ENCODE measurements at regions not wholly inside any gene's neighbourhood (a gene's known extent, or its start where the extent isn't known, plus 50 kb on each side); places are given as distances from the start of the nearest gene placed in this dataset.

DNA sequence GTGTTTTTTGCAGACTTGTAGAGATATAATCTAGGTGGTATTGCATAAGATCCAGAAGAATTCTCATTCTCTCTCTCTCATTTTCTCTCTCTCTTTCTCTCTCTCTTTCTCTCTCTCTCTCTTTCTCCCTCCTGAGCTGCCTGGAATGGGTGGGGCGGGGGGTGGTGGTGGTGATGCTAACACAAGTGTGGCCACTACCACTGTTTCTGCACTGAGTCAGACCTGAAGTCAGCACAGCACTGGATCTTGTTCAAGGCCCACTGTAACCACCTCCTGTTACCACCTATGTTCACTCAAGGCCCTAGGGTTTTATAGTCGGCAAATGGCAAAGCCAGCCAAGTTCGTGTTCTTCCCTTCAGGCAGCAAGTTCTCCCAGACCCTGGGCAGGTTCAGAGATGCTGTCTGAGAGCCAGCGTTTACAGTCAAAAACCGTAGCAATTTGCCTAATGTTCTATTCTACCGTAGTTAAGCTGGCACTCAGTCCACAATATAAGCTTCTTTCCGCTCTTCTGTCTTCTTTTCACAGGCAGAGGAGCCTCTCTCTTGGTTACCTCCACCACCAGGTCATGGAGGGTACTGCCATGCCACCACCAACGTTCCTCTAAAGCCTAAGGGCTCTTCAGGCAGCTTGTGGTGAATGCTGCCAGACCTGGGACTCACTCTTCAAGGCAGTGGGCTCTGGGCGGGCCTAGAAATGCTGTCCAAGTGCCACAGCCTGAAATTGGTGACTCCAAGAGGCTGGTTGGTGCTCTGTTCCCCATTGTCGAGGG, 235.7 kb upstream of the PRR16 start:
- no peak for DNase-seq

DNA sequence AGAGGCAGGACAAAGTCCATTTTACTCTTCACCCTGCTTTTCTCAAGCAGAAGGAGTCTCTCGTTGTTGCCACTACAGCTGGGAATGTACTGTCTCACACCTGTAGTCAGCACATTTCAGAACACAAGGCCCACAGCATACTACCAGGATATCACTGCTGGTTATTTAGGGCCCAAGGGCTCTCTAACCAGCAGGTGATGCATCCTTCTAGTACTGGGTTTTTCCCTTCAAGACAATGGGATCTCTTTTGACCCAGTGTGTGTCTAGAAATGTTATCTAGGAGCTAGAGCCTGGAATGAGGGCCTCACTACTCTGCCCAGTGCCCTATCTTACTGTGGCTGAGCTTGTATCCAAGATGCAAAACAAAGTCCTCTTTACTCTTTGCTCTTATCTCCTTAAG, 235.1 kb upstream of the PRR16 start:
- no peak for DNase-seq

DNA sequence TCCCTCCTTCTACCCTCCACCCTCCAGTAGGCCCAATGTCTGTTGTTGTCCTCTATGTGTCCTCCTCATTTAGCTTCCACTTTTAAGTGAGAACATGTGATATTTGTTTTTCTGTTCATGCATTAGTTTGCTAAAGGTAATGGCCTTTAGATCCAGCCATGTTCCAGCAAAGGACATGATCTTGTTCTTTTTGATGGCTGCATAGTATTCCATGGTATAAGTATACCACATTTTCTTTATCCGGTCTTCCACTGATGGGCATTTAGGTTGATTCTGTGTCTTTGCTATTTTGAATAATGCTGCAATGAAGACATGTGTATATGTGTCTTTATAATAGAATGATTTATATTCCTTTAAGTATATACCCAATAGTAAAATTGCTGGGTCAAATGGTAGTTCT, 232.5 kb upstream of the PRR16 start:
- no peak for DNase-seq

DNA sequence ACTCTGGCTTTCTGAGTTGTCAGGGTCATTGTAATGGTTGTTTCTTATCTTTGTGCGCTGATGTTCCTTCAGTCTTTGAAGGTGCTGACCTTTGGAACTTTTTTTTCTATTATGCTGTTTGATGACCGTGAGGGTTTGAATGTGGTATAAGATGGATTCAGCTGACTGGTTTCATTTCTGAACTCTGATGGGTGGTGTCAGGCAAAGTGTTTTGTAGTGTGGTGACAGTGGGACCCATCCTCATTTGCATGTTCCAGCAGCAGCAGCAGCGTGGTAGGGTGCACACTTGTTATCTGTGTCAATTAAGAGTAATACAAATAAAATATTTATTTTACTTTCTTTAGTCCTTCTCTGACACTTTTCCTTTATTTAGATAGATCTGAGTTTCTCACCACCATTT, 227.7 kb upstream of the PRR16 start:
- no peak for DNase-seq

DNA sequence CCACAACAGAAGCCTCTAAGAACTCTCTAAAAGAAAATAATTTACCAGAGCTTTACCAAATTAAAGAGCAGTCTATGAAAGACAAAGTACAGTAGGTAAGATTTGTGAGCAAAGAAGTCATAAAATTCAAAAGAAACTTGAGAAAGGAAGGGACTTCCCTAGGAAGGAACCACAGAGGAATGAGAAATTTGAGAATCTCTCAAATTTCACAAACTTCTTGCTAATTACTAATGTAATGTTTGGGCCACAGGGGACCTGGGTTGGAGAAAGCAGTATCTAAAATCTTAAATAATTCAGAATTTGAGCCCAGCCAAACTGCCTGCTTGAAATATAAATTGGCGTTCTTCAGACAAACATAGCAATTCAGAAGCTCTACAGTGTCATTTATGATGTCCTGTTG, 225.0 kb upstream of the PRR16 start:
- no peak for DNase-seq

DNA sequence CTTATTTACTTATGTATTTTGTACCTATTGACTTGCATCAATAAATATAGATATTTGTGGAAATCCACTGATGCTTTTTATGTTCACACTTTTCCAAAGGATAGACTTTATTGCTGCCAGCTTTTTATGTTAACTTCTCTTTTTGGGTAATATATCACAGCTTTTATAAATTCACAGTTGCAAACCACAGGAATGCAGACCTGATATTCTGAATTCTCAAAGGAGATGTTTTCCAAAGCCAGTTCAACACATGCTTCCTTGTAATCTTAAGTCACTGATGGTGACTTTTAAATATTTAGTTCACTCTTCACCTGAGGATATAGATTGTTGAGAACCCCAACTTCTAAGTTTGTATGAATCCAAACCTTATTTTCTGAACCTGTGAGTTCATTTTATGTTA, 223.4 kb upstream of the PRR16 start:
- DNase-seq, result no peak

DNA sequence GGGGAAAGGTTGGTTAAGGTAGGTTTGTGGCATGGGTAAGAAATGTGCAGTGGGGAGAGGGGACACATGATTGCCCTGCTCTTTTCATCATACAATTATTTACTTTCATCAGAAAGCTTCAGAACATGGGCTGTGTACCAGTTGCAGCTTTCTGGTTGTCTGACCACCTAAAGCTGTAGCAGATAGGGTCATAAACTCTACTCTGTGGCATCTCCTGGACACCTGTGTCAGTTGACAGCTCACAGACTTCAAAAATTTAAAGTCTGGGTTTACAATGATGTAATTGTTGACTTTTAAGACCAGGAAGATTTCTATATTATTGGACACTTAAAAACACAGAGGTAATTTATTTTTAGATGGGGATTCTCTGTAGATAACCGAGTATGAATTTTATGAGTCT, 222.7 kb upstream of the PRR16 start:
- DNase-seq, result no peak

DNA sequence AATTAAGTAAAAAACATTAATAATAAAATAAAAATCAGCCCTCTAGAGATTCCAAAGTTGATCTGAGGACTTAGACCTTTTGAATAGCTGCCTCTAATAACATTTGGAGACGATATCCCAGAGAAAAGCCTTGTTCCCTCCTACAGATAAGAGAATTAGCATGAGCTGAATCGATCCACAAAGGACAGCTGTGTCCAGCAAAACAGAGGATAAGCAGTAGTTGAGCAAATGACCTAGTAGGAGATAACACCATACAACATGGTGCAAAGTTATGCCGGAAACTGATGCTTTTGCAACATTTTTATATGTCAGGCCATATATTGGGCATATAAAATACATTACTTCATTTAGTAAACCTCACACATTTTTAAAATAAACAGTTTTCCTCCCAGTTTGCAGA, 212.2 kb upstream of the PRR16 start:
- DNase-seq, result no peak

DNA sequence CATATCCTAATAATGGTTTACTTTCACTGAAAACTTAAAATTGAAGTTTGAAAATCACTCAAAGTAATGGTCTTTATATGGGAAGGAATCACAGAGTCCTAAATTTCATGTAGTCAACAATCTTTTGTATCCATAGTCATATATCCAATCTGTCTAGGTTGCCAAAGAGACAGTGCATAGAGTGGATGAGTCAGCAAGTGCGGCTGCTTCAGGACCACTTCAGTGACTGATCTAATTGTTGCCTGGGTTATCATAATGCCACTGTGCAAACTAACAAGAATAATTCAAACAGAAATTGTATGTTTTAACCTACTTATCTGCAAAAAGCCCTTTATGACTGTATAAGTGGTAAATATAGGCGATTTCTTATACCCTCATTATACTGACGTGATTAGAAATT, 211.3 kb upstream of the PRR16 start:
- DNase-seq, result no peak

DNA sequence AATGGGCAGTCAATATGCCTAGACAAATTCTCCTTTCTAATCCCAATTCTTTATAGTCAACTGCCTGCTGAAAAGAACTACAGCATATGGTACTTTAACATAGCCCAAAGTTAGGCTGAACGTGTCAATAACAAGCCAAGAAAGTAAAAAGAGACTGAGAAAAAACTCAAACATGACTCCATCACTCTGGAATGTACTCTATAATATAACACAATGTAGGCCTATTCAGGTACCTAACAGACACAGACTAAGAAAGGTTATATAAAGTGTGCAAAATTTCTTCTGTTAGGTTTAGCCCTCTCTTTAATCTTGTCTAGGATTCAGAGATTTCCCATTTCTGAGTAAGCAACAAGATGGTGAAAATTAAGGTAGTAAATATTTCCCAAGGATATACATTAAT, 209.7 kb upstream of the PRR16 start:
- DNase-seq, result no peak

DNA sequence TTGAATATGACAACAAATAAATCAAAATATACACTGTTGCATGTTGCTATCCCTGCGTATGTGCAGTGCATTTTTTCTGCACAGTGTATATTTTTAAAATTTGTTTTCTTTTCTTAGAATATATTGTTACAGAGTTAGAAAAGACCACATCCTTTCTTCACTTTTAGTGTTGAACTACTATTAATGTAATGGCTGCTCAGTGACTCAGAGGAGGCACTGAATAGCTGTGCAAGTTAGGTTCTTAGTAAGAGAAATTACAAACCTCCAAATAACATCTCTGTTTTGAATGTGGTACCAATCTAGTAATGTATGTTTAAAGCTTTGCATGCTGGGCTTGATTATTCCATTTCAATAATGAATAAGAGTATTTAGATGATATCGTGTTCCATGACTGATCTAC, 208.9 kb upstream of the PRR16 start:
- DNase-seq, result no peak

DNA sequence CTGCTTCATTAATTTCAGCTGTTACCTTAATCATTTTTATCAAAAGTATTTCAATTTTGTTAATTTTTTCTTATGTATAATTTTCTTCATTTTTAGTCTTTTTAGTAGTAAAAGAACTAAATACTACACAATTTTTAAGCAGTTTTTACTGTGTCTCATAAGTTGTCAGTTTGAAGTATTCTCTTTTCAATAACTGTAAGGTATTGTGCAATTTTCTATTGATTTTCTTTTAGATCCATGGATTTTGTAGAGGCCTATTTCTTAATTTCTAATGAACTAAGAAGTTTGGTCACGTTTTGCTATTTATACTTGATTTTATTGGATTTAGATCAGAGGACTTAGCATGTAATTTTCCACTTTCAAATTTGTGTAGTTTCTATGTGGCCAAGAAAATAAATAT, 207.7 kb upstream of the PRR16 start:
- no peak for DNase-seq

DNA sequence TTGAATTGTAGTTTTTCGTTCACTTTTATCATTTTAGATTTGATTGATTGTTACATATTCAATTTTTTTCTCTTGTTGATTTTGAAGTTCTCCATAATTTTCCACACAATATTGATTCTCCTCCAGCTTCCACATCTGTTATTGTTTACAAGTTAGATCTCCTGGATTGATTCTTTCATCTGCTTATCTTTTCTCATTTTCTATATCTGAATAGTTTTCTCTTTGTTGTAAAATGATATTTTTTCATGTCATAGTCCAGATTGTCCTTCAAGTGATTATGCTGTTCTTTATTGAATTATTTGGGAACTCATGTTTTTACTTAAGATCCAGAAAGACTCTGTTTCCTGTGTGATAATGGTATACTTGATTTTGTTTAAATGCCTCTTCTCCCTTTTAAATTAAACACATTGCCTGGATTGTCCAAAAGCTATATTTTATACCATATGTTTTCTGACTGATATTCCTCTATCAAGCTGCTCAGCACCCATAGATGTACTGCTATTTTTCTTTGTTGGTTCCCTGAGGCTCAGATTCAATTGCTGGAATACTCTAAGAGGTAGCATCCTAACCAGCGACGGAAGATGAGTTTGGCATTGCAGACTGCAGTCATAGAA, 206.6 kb upstream of the PRR16 start:
- no peak for DNase-seq

DNA sequence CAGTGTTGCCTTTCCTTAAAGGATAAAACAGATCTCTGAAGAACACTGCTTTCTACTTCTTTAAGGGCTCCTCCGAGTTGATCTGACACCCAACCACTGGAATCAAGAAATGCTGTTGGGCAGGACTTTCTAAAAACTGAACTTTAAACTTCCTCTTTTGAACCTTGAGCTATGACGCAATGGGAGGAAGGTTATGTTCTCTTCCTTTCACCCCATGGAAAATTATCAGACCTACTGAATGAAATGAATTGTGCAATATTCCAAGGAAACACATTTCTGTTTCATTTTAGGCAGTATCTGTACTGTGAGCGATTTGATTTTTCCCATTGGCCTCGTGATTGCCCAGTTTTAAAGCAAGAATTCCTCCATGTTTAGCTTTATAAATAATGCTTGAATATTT, 206.0 kb upstream of the PRR16 start:
- DNase-seq, result peak in 1 of 2 donors; percentile 3

DNA sequence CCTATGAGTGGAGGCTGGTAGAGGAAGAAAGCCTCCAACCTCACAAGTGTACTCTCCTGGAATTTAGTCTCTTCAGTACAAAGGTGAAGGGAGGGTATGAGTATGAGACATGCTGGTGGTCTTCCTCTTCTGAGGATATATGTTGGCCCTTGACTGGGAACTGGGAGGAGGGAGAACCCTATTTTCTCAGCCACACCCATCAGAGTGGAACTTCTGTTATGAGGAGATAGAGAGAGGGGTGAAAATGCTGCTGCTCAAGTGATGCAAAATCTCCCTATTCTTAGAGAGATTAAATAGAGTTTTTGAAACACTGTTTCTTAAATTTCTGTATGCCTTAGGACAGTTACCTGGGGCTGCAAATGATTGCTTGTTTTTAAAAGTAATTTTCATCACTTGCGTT, 203.4 kb upstream of the PRR16 start:
- no peak for DNase-seq

DNA sequence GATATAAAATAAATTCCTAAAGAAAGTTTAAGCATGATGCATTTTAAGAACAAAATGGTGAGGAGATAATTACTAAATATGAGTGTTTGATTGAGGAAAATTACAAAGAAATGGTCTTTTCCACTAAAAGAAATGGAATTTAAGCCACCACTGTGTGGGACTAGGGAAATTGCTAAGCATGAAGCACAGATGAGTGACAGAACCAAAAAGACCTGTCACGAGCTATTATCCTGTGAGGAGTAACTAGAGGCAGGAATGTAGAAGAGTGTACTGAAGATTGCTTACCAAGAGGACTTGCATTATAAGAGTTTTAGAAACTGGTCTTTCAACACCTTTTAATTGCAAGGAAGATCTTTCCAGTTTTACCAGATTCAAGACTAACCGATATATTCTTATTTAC, 193.6 kb upstream of the PRR16 start:
- no peak for DNase-seq

DNA sequence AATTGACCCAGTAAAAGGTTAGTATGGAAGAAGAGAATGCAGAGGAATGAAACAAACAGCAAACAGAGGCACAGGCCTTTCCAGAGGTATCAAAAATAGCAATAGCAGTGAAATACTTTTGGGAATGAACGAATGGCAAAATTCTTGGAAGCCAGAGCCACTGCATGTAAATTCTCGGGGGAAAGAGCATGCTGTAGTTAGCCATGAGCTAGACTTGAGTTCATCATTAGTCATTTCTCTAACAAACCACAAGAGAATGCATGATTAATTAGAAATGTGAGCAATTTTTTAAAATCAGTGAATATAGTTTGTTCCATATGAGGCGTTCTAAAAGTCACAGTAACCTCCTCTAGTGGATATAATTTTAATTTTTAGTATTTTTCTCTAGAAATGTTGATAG, 170.3 kb upstream of the PRR16 start:
- DNase-seq, result no peak

DNA sequence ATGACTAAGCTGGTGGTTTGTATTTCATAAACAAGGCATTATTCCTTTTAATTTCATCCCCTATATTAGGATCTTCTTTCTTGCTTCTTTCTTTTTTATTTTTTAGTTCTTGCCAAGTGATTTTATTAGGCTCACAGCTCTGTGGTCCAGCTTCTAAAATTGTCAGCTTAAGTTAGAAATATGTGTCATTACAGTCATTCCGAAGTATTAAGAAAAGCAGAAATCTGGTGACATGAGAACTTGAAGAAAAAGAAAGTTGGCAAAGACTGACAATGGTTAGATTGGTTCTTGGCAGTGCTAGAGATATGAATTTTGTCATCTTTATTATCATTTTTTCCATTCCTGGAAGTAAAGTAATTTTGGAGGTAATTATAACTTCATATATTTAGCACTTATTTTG, 166.5 kb upstream of the PRR16 start:
- no peak for DNase-seq

DNA sequence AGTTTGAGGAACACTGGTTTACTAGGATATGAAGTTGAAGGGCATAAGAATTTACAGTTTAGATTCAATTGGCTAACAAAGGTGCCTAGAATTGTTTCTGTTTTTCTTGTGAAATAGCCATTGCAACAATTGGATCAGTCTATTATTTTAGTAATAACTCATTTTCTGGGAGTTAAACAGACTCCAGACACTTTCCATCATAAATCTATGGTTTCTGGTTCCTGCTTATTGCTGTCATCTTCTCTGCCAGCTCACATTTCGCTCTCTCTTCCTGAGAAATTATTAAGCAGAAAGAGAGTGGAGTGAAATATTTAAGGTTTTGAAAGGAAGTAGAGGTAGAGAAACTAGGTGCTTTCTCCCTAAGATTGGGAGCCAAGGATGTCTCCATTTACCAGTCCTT, 165.1 kb upstream of the PRR16 start:
- DNase-seq, result no peak

DNA sequence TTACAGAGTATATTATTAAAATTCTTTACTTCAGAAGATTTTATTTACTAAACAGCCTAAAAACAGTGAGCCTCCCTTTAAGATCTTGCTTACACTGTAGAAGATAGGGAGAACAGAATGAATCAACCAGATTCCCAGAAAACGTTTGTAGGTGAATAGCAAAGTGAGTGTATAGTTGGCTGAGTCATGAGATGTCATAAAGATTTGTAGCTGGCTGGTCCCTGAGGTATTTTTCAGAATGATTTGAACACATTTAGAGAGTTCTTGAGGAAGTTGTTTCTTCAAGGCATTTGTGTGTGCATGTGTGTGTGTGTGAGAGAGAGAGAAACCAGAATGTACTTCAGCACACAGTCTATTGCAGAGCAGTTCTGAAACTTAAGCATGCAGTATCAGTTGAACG, 159.4 kb upstream of the PRR16 start:
- no peak for DNase-seq

DNA sequence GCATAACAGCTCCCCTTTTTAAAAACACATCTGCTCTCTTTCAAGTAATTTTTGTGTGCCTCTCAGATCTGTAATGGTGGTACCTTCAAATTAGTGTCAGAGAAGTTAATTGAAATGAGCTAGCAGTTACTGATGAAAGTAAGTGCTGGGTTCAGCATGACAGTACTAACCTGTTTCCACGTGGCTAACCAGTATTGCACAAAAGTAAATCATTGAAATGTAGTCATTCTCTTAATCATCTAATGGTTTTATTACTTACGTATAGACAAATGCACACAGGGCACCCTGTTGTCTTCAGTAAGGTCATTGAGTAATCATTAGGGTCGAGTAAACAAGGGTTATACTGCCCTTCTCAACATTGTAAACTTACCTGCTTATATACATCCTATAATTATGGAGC, 157.8 kb upstream of the PRR16 start:
- no peak for DNase-seq

DNA sequence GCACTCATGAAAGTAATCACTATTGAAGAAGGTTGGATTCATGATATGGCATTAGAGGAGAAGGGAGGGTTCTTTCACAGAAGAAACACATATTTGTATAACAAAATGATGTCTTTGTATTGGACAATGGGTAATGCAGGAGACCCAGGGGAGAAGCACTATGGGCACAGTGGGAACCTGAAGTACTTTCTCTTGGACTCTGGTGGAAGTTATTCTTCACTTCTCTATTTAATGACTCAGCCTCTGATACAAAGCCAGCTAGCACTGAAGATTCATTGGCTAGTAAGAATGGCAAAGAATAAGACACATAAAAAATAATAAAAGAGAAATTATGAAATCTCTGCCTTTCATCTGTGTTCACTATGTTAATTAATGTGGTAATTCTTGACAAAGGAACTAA, 149.9 kb upstream of the PRR16 start:
- no peak for DNase-seq

DNA sequence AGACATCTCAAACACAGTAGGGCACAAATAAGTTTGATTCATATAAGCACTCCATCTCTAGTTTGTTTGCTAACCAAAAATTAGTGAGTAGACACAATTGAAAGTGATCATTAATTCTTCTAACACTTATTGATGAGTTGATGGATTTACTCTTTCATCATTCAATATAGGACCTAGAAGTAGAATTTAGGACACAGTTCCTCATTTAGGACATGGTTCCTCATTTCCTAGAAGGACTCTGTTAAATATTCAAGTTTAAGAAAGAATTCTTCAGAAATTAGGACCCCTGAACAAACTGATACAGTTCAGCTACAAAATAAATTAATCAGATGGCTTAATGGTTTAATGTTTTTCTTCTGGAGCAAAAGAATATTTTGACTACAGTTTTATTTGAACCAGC, 143.5 kb upstream of the PRR16 start:
- no peak for DNase-seq

DNA sequence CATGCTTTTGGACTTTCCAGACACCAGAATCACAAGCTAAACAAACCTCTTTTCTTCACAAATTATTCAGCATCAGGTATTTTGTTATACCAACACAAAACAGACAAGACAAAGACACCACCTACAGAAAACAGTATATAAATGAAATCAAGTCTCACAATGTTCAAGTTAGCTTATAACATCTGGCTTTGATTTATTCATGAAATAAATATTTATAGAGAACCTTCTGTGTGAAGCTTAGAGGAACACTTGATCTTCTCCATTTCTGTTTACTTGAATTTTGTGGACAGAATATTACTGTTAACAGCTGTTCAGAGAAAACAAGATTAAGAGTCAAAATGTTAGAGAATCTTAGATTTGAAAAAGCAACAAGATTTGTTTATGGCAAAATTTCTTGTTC, 137.4 kb upstream of the PRR16 start:
- DNase-seq, result no peak

Data from right lung (tissue), 2 donors.